Kidney (tissue), 13 donors: ENCODE measurements at regions not wholly inside any gene's neighbourhood (a gene's known extent, or its start where the extent isn't known, plus 50 kb on each side); places are given as distances from the start of the nearest gene placed in this dataset.

Experiments
- DNase-seq, 5 donors: peaks; one replicate each; pipeline ENCODE4 v3.0.0-alpha.2; 2013 to 2020
- FAIRE-seq: peaks from 2 replicates; lab custom pipeline; 2012; peaks lifted over from hg19 to GRCh38; lab: Jason Lieb, UNC
- H3K27ac ChIP-seq, 2 donors: one replicate each; pipeline ENCODE4 v1.7.0; 2013; ENCODE audit warnings: low read depth in 2 of 2, low read length in 2 of 2, inconsistent platforms in 1 of 2
- H3K27me3 ChIP-seq: one replicate; pipeline ENCODE4 v1.7.1; 2013; ENCODE audit warnings: low read length, inconsistent platforms; ENCODE audit not compliant: control insufficient read depth, insufficient read depth
- H3K36me3 ChIP-seq, 3 donors: one replicate each; pipeline versions ENCODE4 v1.7.0 to v1.7.1; 2013; ENCODE audit warnings: low read length in 3 of 3, control low read depth in 1 of 3, inconsistent platforms in 1 of 3; ENCODE audit not compliant: insufficient read depth in 3 of 3, control insufficient read depth in 2 of 3
- H3K4me1 ChIP-seq, 3 donors: one replicate each; pipeline versions ENCODE4 v1.7.0 to v1.7.1; 2013; ENCODE audit warnings: low read length in 3 of 3, inconsistent platforms in 1 of 3, low read depth in 1 of 3; ENCODE audit not compliant: control insufficient read depth in 2 of 3, insufficient read depth in 2 of 3
- H3K4me3 ChIP-seq, 3 donors: one replicate each; pipeline versions ENCODE4 v1.7.0 to v1.8.1; 2013; ENCODE audit warnings: low read length in 3 of 3, control low read depth in 1 of 3, inconsistent platforms in 1 of 3
- H3K9ac ChIP-seq, 3 donors: one replicate each; pipeline versions ENCODE4 v1.7.0 to v1.7.1; 2013; ENCODE audit warnings: low read length in 3 of 3, control low read depth in 1 of 3, inconsistent platforms in 1 of 3
- H3K9me3 ChIP-seq, 3 donors: one replicate each; pipeline versions ENCODE4 v1.7.0 to v1.7.1; 2013; ENCODE audit warnings: low read length in 3 of 3, control low read depth in 1 of 3, inconsistent platforms in 1 of 3; ENCODE audit not compliant: control insufficient read depth in 2 of 3, insufficient read depth in 1 of 3
- intact Hi-C: fragments of 100-400 bp; cut with DNase I; formaldehyde crosslinking; loops from one replicate; pipeline ENCODE4 v1.11.1; 2022
- TF ChIP-seq, protein P1 (sequence below): IDR thresholded peaks from 3 replicates; pipeline ENCODE4 v1.5.1; 2012; ENCODE audit warnings: mild to moderate bottlenecking, moderate library complexity, borderline replicate concordance; ENCODE audit not compliant: insufficient read depth; ENCODE audit errors: extremely low read depth
- donor health status: control.
- donor health status: control.
- donor health status: control.
- donor health status: control.
- donor health status: control.
- donor health status: DM: yes; HTN: yes; CAD: no.
- donor health status: Normal renal cell carcinoma (clear cell type).

DNA sequence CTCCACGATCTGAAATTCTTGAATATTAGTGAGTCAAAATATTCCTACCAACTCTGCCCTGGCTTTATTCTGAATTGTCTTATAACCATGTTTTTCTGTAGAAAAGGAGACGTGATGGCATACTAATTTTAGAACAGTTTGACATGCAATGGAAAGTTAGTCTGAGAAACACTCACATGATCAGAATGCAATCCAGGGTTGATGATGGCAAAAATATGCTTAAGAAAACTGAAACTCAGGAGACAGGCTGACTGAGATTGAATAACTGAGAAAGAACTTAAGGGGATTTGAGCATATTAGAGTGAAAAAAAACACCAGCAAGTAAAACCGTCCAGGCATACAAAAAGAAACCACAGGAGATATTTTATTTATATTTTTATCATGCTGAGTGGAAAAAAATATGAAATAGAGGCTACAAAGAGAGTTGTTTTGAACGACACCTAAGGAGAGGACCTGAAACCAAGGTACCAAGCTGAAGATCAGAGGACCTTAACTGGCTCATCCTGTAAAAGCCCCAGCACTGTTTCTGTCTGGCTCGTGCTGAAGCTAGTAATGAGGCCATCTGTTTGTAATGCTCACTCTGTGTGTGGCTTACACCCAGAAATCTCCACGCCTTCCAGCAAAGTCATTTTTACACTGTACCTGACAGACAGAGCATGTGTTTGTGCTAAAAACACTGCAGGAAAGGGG is 437.2 kb upstream of the PKDCC start:
- FAIRE-seq (no peak), DNase-seq (no peak)
- H3K9ac ChIP-seq, result no peak overlapping the region
- peaks cover 0 to 3% (median 0%) of the 10 kb centered on the region in 3 donors for H3K4me1 ChIP-seq
- peak overlapping the region; percentile 17 to 77 for H3K27ac ChIP-seq
- intact Hi-C loops, result no loop called here
- H3K36me3 ChIP-seq, result no peaks in the 10 kb centered on the region
- H3K4me3 ChIP-seq, result no peak overlapping the region
- TF ChIP-seq, protein P1, sequence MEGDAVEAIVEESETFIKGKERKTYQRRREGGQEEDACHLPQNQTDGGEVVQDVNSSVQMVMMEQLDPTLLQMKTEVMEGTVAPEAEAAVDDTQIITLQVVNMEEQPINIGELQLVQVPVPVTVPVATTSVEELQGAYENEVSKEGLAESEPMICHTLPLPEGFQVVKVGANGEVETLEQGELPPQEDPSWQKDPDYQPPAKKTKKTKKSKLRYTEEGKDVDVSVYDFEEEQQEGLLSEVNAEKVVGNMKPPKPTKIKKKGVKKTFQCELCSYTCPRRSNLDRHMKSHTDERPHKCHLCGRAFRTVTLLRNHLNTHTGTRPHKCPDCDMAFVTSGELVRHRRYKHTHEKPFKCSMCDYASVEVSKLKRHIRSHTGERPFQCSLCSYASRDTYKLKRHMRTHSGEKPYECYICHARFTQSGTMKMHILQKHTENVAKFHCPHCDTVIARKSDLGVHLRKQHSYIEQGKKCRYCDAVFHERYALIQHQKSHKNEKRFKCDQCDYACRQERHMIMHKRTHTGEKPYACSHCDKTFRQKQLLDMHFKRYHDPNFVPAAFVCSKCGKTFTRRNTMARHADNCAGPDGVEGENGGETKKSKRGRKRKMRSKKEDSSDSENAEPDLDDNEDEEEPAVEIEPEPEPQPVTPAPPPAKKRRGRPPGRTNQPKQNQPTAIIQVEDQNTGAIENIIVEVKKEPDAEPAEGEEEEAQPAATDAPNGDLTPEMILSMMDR, result no peak
- H3K9me3 ChIP-seq, result no peaks in the 10 kb centered on the region
- H3K27me3 ChIP-seq, result no peaks in the 10 kb centered on the region

DNA sequence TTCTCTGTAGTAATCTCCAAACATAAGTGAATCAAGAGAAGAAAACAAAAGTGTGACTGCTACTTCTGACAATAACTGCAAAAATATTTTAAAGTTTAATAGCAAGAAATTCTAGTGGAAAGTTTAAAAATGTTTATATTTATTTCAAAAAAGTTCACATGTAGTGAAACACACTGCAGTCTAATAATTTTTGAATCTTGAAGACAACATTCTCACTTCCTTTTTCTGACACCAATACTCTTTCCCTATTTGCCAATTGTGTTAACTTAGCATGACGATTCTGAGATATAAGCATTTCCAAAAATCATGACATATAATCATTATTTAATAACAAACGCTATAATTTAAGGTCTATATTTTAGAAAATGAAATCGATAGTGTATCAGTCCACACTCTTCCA is 429.1 kb upstream of the PKDCC start:
- Histone ChIP-seq H3K27ac (no peak overlapping the region), H3K36me3 (no peaks in the 10 kb centered on the region), H3K9me3 (no peaks in the 10 kb centered on the region), H3K4me1 (no peaks in the 10 kb centered on the region), H3K27me3 (no peaks in the 10 kb centered on the region), H3K4me3 (no peak overlapping the region), H3K9ac (no peak overlapping the region)
- TF ChIP-seq, protein P1, result no peak
- intact Hi-C loops, result no loop called here
- DNase-seq (no peak), FAIRE-seq (no peak)

DNA sequence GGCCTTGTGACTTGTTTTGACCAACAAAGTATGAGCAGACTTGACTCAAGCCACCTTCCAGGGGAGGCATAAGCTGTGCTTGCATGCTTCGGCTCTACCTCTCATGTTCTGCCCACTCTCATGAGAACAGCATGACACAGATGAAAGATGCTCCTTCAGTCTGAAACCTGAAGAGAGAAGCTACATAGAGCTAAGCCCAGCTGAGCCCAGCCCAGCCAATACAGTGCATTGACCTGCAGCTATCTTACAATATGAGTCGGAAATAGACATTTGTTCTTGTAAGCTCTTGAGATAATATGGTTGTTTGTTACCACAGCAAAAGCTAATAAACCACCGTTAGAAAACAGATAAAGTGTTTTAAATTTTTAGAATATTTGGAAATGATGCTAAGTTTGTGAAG is 426.7 kb upstream of the PKDCC start:
- TF ChIP-seq, protein P1, result no peak
- Histone ChIP-seq H3K9me3 (no peaks in the 10 kb centered on the region), H3K4me1 (no peaks in the 10 kb centered on the region), H3K27me3 (no peaks in the 10 kb centered on the region), H3K36me3 (no peaks in the 10 kb centered on the region), H3K4me3 (no peak overlapping the region), H3K27ac (no peak overlapping the region), H3K9ac (no peak overlapping the region)
- FAIRE-seq, result no peak
- peak in 1 of 5 donors; percentile 23 for DNase-seq
- intact Hi-C loops, result no loop called here
